ENCODE measurements at regions not wholly inside any gene's neighbourhood (a gene's known extent, or its start where the extent isn't known, plus 50 kb on each side); places are given as distances from the start of the nearest gene placed in this dataset.

DNA sequence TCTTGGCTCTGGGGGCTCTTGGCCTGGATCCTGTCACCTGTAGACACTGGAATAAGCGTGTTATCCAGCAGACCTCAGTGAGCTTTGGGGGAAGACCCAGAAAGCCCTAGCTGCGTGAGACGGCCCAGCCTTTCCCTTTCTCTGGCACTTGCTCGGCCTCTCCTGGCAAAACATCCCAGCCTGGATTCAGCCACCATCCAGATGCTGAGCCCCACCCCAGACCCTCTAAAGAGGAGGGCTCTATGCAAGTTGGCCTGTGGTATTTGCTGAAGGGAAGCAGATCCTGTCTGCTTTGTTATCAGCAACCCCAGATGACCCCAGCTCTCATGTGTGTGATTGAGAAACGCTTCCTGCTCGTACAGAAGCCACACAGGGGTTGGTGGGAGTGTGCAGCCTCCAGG, 267.2 kb downstream of the FAM43A start:
- no peak for TF ChIP-seq CEBPB (IDR thresholded peaks at IDR 0.05)
- TF ChIP-seq CREB1 (IDR thresholded peaks at IDR 0.05; ENCODE audit: low read depth): no peak
- TF ChIP-seq, protein P1, sequence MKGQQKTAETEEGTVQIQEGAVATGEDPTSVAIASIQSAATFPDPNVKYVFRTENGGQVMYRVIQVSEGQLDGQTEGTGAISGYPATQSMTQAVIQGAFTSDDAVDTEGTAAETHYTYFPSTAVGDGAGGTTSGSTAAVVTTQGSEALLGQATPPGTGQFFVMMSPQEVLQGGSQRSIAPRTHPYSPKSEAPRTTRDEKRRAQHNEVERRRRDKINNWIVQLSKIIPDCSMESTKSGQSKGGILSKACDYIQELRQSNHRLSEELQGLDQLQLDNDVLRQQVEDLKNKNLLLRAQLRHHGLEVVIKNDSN (IDR thresholded peaks at IDR 0.05): no peak
- TF ChIP-seq, protein P2, sequence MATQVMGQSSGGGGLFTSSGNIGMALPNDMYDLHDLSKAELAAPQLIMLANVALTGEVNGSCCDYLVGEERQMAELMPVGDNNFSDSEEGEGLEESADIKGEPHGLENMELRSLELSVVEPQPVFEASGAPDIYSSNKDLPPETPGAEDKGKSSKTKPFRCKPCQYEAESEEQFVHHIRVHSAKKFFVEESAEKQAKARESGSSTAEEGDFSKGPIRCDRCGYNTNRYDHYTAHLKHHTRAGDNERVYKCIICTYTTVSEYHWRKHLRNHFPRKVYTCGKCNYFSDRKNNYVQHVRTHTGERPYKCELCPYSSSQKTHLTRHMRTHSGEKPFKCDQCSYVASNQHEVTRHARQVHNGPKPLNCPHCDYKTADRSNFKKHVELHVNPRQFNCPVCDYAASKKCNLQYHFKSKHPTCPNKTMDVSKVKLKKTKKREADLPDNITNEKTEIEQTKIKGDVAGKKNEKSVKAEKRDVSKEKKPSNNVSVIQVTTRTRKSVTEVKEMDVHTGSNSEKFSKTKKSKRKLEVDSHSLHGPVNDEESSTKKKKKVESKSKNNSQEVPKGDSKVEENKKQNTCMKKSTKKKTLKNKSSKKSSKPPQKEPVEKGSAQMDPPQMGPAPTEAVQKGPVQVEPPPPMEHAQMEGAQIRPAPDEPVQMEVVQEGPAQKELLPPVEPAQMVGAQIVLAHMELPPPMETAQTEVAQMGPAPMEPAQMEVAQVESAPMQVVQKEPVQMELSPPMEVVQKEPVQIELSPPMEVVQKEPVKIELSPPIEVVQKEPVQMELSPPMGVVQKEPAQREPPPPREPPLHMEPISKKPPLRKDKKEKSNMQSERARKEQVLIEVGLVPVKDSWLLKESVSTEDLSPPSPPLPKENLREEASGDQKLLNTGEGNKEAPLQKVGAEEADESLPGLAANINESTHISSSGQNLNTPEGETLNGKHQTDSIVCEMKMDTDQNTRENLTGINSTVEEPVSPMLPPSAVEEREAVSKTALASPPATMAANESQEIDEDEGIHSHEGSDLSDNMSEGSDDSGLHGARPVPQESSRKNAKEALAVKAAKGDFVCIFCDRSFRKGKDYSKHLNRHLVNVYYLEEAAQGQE (IDR thresholded peaks at IDR 0.05; ENCODE audit: low read depth): no peak
- no peak for TF ChIP-seq NFIC (IDR thresholded peaks at IDR 0.05)
- TF ChIP-seq EGR1 (IDR thresholded peaks at IDR 0.05): no peak
